GM23338 (cell line): ENCODE measurements at regions not wholly inside any gene's neighbourhood (a gene's known extent, or its start where the extent isn't known, plus 50 kb on each side); places are given as distances from the start of the nearest gene placed in this dataset.

Experiments used
- ATAC-seq: fragments of 200-7000 bp; cut with Tn5 transposase; 3 replicates; pipeline ENCODE4 v1.9.1; 2020
- DNase-seq: peaks from one replicate; pipeline ENCODE4 v3.0.0-alpha.2; 2015; ENCODE audit warnings: low spot score
- H2AFZ ChIP-seq: fragments of 200-600 bp; sonication (generic); 2 replicates; pipeline ENCODE4 v1.8.0; 2016; ENCODE audit warnings: antibody characterized with exemption, mild to moderate bottlenecking, moderate library complexity
- H3F3A ChIP-seq: fragments of 200-600 bp; sonication (generic); replicated peaks from 2 replicates; pipeline ENCODE4 v1.8.0; 2017; ENCODE audit warnings: antibody characterized with exemption, mixed run types, low read depth
- H3K27ac ChIP-seq: fragments of 200-600 bp; sonication (generic); 2 replicates; pipeline ENCODE4 v1.6.1; 2016; ENCODE audit warnings: low read depth
- H3K27me3 ChIP-seq: fragments of 200-600 bp; sonication (generic); 2 replicates; pipeline ENCODE4 v1.8.0; 2016; ENCODE audit warnings: mild to moderate bottlenecking, mixed run types, moderate library complexity; ENCODE audit not compliant: insufficient read depth
- H3K36me3 ChIP-seq: fragments of 200-600 bp; sonication (generic); 2 replicates; pipeline ENCODE4 v1.8.0; 2016; ENCODE audit warnings: mild to moderate bottlenecking; ENCODE audit not compliant: insufficient read depth
- H3K4me1 ChIP-seq: fragments of 200-600 bp; sonication (generic); 2 replicates; pipeline ENCODE4 v1.8.0; 2016; ENCODE audit warnings: mild to moderate bottlenecking, moderate library complexity; ENCODE audit not compliant: insufficient read depth
- H3K4me2 ChIP-seq: fragments of 200-600 bp; sonication (generic); 2 replicates; pipeline ENCODE4 v1.7.1; 2017; ENCODE audit warnings: mixed run types
- H3K4me3 ChIP-seq: fragments of 200-600 bp; sonication (generic); 2 replicates; pipeline ENCODE4 v1.6.1; 2016; ENCODE audit warnings: mixed run types
- H3K79me2 ChIP-seq: fragments of 200-600 bp; sonication (generic); replicated peaks from 2 replicates; pipeline ENCODE4 v1.8.0; 2017; ENCODE audit warnings: mild to moderate bottlenecking; ENCODE audit not compliant: insufficient read depth
- H3K9me2 ChIP-seq: fragments of 200-600 bp; sonication (generic); 2 replicates; pipeline ENCODE4 v1.8.0; 2017; ENCODE audit not compliant: insufficient read depth
- H4K20me1 ChIP-seq: fragments of 200-600 bp; sonication (generic); replicated peaks from 2 replicates; pipeline ENCODE4 v1.8.0; 2017; ENCODE audit warnings: mild to moderate bottlenecking; ENCODE audit not compliant: insufficient read depth
- H3K27ac Mint-ChIP-seq: 2 replicates; pipeline ENCODE4 v1.8.0; 2020; ENCODE audit warnings: inconsistent platforms, mild to moderate bottlenecking, moderate library complexity, mixed read lengths
- H3K27me3 Mint-ChIP-seq: 3 replicates; pipeline ENCODE4 v1.8.0; 2022; ENCODE audit warnings: low read depth, mild to moderate bottlenecking, moderate library complexity, mixed read lengths, inconsistent platforms; ENCODE audit not compliant: insufficient read depth, poor library complexity
- H3K36me3 Mint-ChIP-seq: 3 replicates; pipeline ENCODE4 v1.8.0; 2021; ENCODE audit warnings: low read depth, mild to moderate bottlenecking, inconsistent platforms, moderate library complexity, mixed read lengths
- H3K4me1 Mint-ChIP-seq: 3 replicates; pipeline ENCODE4 v1.8.0; 2020; ENCODE audit warnings: mild to moderate bottlenecking, inconsistent platforms, mixed read lengths
- H3K4me3 Mint-ChIP-seq: 3 replicates; pipeline ENCODE4 v1.8.0; 2021; ENCODE audit warnings: moderate library complexity, mild to moderate bottlenecking, inconsistent platforms, mixed read lengths
- H3K9me3 Mint-ChIP-seq: 3 replicates; pipeline ENCODE4 v1.8.0; 2020; ENCODE audit warnings: moderate library complexity, mild to moderate bottlenecking, inconsistent platforms, mixed read lengths
- CREB1 ChIP-seq: fragments of 250-450 bp; sonication (Bioruptor Pico); IDR thresholded peaks from 2 replicates; pipeline ENCODE4 v1.5.0; 2020; ENCODE audit warnings: low read depth, mild to moderate bottlenecking, moderate library complexity
- EZH2 ChIP-seq: fragments of 200-600 bp; sonication (generic); IDR thresholded peaks from one replicate; pipeline ENCODE4 v1.8.0; 2017; ENCODE audit warnings: antibody characterized with exemption, mild to moderate bottlenecking, low read depth; ENCODE audit not compliant: unreplicated experiment
- EZH2phosphoT487 ChIP-seq: fragments of 200-600 bp; sonication (generic); IDR thresholded peaks from one replicate; pipeline ENCODE4 v1.8.1; 2018; ENCODE audit warnings: antibody characterized with exemption; ENCODE audit not compliant: unreplicated experiment
- JUNB ChIP-seq: IDR thresholded peaks from one replicate; pipeline ENCODE4 v1.6.1; 2016; ENCODE audit warnings: antibody characterized with exemption; ENCODE audit not compliant: unreplicated experiment
- POLR2AphosphoS5 ChIP-seq: IDR thresholded peaks from 2 replicates; pipeline ENCODE4 v1.6.1; 2016; ENCODE audit warnings: antibody characterized with exemption, low read depth
- REST ChIP-seq: IDR thresholded peaks from one replicate; pipeline ENCODE4 v1.6.1; 2018; ENCODE audit warnings: antibody characterized with exemption; ENCODE audit not compliant: unreplicated experiment
- STAT1 ChIP-seq: IDR thresholded peaks from one replicate; pipeline ENCODE4 v1.6.1; 2016; ENCODE audit warnings: antibody characterized with exemption; ENCODE audit not compliant: unreplicated experiment
- ZNF331 ChIP-seq: fragments of 250-450 bp; sonication (Bioruptor Pico); IDR thresholded peaks from 2 replicates; pipeline ENCODE4 v1.5.0; 2020; ENCODE audit warnings: low read depth, mild to moderate bottlenecking, moderate library complexity
- TF ChIP-seq, protein P1 (sequence below), 2 experiments: fragments of 200-600 bp in 1 of 2; sonication (generic) in 1 of 2; conservative IDR thresholded peaks; 2 replicates each; pipeline versions ENCODE4 v1.5.1 to v1.6.1; 2016 to 2017; ENCODE audit warnings: antibody characterized with exemption in 2 of 2, low read depth in 2 of 2, mild to moderate bottlenecking in 2 of 2, moderate library complexity in 1 of 2
- TF ChIP-seq, protein P2 (sequence below): IDR thresholded peaks from 2 replicates; pipeline ENCODE4 v1.6.1; 2016; ENCODE audit warnings: antibody characterized with exemption

DNA sequence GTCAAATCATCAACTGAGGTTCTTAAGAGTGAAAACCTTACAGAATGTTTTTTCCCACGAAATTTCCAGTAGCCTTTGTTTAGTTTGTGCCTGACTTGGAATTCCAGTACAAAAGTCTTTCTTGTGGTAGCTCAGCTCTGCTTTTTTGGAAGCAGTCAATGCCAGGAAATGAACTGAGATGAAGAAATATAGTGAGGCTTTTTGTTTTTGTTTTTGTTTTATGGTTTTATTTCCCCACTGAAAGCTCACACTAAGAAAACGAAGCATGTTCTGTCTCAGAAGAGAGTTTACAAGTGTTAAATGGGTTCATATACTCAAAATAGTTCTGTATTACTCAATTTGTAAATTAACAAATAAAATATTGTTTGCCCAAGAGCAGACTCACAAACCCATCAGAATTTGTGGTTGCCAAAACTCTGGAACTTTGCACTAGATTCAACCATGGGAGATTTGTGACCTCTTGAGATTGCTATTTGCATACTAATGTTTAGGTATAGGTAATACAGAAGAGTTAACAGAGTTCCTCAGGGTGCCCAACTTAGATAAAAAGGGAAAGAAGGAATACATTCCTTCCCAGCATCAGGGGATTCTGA, 1060.8 kb downstream of the FAT4 start:
- Histone ChIP-seq H3K79me2 (no peaks in the 10 kb centered on the region), H3K36me3 (no peaks in the 10 kb centered on the region), H3K9me2 (no peaks in the 10 kb centered on the region), H3F3A (no peaks in the 10 kb centered on the region), H3K4me2 (no peak overlapping the region), H3K4me3 (no peak overlapping the region), H3K27me3 (no peaks in the 10 kb centered on the region), H2AFZ (no peak overlapping the region), H3K27ac (no peak overlapping the region), H3K4me1 (no peaks in the 10 kb centered on the region), H4K20me1 (no peaks in the 10 kb centered on the region)
- ATAC-seq, result no peak
- no peaks in the 10 kb centered on the region for H3K27me3 Mint-ChIP-seq
- no peaks in the 10 kb centered on the region for H3K4me1 Mint-ChIP-seq
- H3K36me3 Mint-ChIP-seq, result no peaks in the 10 kb centered on the region
- 0 out of 3 replicates have a peak, but pooled peaks cover 3% of the 10 kb centered on the region for H3K9me3 Mint-ChIP-seq
- H3K4me3 Mint-ChIP-seq, result no peak overlapping the region
- TF ChIP-seq, protein P1, sequence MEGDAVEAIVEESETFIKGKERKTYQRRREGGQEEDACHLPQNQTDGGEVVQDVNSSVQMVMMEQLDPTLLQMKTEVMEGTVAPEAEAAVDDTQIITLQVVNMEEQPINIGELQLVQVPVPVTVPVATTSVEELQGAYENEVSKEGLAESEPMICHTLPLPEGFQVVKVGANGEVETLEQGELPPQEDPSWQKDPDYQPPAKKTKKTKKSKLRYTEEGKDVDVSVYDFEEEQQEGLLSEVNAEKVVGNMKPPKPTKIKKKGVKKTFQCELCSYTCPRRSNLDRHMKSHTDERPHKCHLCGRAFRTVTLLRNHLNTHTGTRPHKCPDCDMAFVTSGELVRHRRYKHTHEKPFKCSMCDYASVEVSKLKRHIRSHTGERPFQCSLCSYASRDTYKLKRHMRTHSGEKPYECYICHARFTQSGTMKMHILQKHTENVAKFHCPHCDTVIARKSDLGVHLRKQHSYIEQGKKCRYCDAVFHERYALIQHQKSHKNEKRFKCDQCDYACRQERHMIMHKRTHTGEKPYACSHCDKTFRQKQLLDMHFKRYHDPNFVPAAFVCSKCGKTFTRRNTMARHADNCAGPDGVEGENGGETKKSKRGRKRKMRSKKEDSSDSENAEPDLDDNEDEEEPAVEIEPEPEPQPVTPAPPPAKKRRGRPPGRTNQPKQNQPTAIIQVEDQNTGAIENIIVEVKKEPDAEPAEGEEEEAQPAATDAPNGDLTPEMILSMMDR (conservative IDR thresholded peaks at IDR 0.05; ENCODE audit: low read depth in 2 of 2), result no peak
- TF ChIP-seq EZH2phosphoT487 (no peak), POLR2AphosphoS5 (no peak), CREB1 (no peak), ZNF331 (CRISPR knock-in tag) (no peak), REST (no peak), JUNB (no peak), EZH2 (no peak), STAT1 (no peak)
- TF ChIP-seq, protein P2, sequence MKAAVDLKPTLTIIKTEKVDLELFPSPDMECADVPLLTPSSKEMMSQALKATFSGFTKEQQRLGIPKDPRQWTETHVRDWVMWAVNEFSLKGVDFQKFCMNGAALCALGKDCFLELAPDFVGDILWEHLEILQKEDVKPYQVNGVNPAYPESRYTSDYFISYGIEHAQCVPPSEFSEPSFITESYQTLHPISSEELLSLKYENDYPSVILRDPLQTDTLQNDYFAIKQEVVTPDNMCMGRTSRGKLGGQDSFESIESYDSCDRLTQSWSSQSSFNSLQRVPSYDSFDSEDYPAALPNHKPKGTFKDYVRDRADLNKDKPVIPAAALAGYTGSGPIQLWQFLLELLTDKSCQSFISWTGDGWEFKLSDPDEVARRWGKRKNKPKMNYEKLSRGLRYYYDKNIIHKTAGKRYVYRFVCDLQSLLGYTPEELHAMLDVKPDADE, result no peak
- no peak for DNase-seq
- no peak overlapping the region for H3K27ac Mint-ChIP-seq
